ENCODE measurements at regions not wholly inside any gene's neighbourhood (a gene's known extent, or its start where the extent isn't known, plus 50 kb on each side); places are given as distances from the start of the nearest gene placed in this dataset.

GRCh38 chr4:108502356-108502755 is 118.0 kb upstream of the RPL34 start:
- Histone ChIP-seq H3K9me3 (ENCODE audit: insufficient read depth, low read length) (no peaks in the 10 kb centered on the region), H3K4me2 (ENCODE audit: low read depth, low read length, poor library complexity, severe bottlenecking) (no peak overlapping the region), H3K79me2 (ENCODE audit: insufficient read depth, low read length) (no peaks in the 10 kb centered on the region), H3K27me3 (ENCODE audit: low read length) (no peaks in the 10 kb centered on the region), H3K27ac (ENCODE audit: low read depth, low read length) (no peak overlapping the region), H3K9ac (ENCODE audit: low read length) (no peak overlapping the region), H2AFZ (ENCODE audit: low read depth, low read length, severe bottlenecking) (no peak overlapping the region), H3K36me3 (ENCODE audit: low read length) (no peaks in the 10 kb centered on the region), H4K20me1 (ENCODE audit: low read depth, low read length) (no peaks in the 10 kb centered on the region), H3F3A (ENCODE audit: insufficient read depth) (no peaks in the 10 kb centered on the region), H3K4me3 (ENCODE audit: insufficient read depth, low read length, poor library complexity, severe bottlenecking) (no peak overlapping the region), H3K9me2 (replicated peaks; ENCODE audit: insufficient read depth, low read length) (no peaks in the 10 kb centered on the region)
- TF ChIP-seq CTCF (IDR thresholded peaks at IDR 0.05; ENCODE audit: insufficient read depth, low read length, poor library complexity, severe bottlenecking) (no peak), EZH2phosphoT487 (conservative IDR thresholded peaks at IDR 0.05; ENCODE audit: low read length) (no peak)

GRCh38 chr4:108498925-108499324 is 121.5 kb upstream of the RPL34 start:
- Histone ChIP-seq H4K20me1 (ENCODE audit: low read depth, low read length) (no peaks in the 10 kb centered on the region), H3K27me3 (ENCODE audit: low read length) (no peaks in the 10 kb centered on the region)

GRCh38 chr4:108493596-108493931 is 126.8 kb upstream of the RPL34 start:
- no peaks in the 10 kb centered on the region for H3K27me3 ChIP-seq (ENCODE audit: low read length)
- H3K9ac ChIP-seq (ENCODE audit: low read length), result no peak overlapping the region
- H4K20me1 ChIP-seq (ENCODE audit: low read depth, low read length), result no peaks in the 10 kb centered on the region
- H3K4me2 ChIP-seq (ENCODE audit: low read depth, low read length, poor library complexity, severe bottlenecking), result no peak overlapping the region
- TF ChIP-seq EZH2phosphoT487 (conservative IDR thresholded peaks at IDR 0.05; ENCODE audit: low read length) (no peak), CTCF (IDR thresholded peaks at IDR 0.05; ENCODE audit: insufficient read depth, low read length, poor library complexity, severe bottlenecking) (no peak)
- H3F3A ChIP-seq (ENCODE audit: insufficient read depth), result no peaks in the 10 kb centered on the region
- H3K9me2 ChIP-seq (replicated peaks; ENCODE audit: insufficient read depth, low read length), result no peaks in the 10 kb centered on the region
- H3K27ac ChIP-seq (ENCODE audit: low read depth, low read length), result no peak overlapping the region
- H2AFZ ChIP-seq (ENCODE audit: low read depth, low read length, severe bottlenecking), result no peak overlapping the region
- H3K9me3 ChIP-seq (ENCODE audit: insufficient read depth, low read length), result no peaks in the 10 kb centered on the region
- no peaks in the 10 kb centered on the region for H3K36me3 ChIP-seq (ENCODE audit: low read length)
- no peak overlapping the region for H3K4me3 ChIP-seq (ENCODE audit: insufficient read depth, low read length, poor library complexity, severe bottlenecking)
- H3K79me2 ChIP-seq (ENCODE audit: insufficient read depth, low read length), result no peaks in the 10 kb centered on the region

More at GRCh38 chr4:108498925-108499324, 121.5 kb upstream of the RPL34 start:
- H2AFZ ChIP-seq (ENCODE audit: low read depth, low read length, severe bottlenecking), result no peak overlapping the region
- H3K9me2 ChIP-seq (replicated peaks; ENCODE audit: insufficient read depth, low read length), result no peaks in the 10 kb centered on the region
- H3K9me3 ChIP-seq (ENCODE audit: insufficient read depth, low read length), result no peaks in the 10 kb centered on the region
- no peak overlapping the region for H3K27ac ChIP-seq (ENCODE audit: low read depth, low read length)
- H3K4me2 ChIP-seq (ENCODE audit: low read depth, low read length, poor library complexity, severe bottlenecking), result no peak overlapping the region
- no peak overlapping the region for H3K4me3 ChIP-seq (ENCODE audit: insufficient read depth, low read length, poor library complexity, severe bottlenecking)
- H3K79me2 ChIP-seq (ENCODE audit: insufficient read depth, low read length), result no peaks in the 10 kb centered on the region
- H3F3A ChIP-seq (ENCODE audit: insufficient read depth), result no peaks in the 10 kb centered on the region
- TF ChIP-seq CTCF (IDR thresholded peaks at IDR 0.05; ENCODE audit: insufficient read depth, low read length, poor library complexity, severe bottlenecking) (no peak), EZH2phosphoT487 (conservative IDR thresholded peaks at IDR 0.05; ENCODE audit: low read length) (no peak)
- no peak overlapping the region for H3K9ac ChIP-seq (ENCODE audit: low read length)
- H3K36me3 ChIP-seq (ENCODE audit: low read length), result no peaks in the 10 kb centered on the region

Measured in SU-DHL-6 (cell line).